IPS-20b (cell line): ENCODE measurements at regions not wholly inside any gene's neighbourhood (a gene's known extent, or its start where the extent isn't known, plus 50 kb on each side); places are given as distances from the start of the nearest gene placed in this dataset.

Source experiments
- H3K27ac ChIP-seq: one replicate; pipeline ENCODE4 v1.5.1; 2013; ENCODE audit warnings: low read length
- H3K27me3 ChIP-seq: 2 replicates; pipeline ENCODE4 v1.6.1; 2013; ENCODE audit warnings: mild to moderate bottlenecking, low read length, inconsistent platforms; ENCODE audit not compliant: insufficient read depth
- H3K36me3 ChIP-seq: 2 replicates; pipeline ENCODE4 v1.6.1; 2013; ENCODE audit warnings: low read depth, mild to moderate bottlenecking, inconsistent platforms, low read length, moderate library complexity; ENCODE audit not compliant: insufficient read depth
- H3K4me1 ChIP-seq: 2 replicates; pipeline ENCODE4 v1.6.1; 2013; ENCODE audit warnings: mild to moderate bottlenecking, control low read depth, inconsistent platforms, low read length, moderate library complexity; ENCODE audit not compliant: insufficient read depth
- H3K4me3 ChIP-seq: 2 replicates; pipeline ENCODE4 v1.5.1; 2013; ENCODE audit warnings: mild to moderate bottlenecking, low read length, inconsistent platforms
- H3K9ac ChIP-seq: 2 replicates; pipeline ENCODE4 v1.6.1; 2013; ENCODE audit warnings: low read depth, mild to moderate bottlenecking, inconsistent platforms, low read length, moderate library complexity
- H3K9me3 ChIP-seq: 2 replicates; pipeline ENCODE4 v1.6.1; 2013; ENCODE audit warnings: mild to moderate bottlenecking, low read depth, low read length, inconsistent platforms; ENCODE audit not compliant: insufficient read depth

DNA sequence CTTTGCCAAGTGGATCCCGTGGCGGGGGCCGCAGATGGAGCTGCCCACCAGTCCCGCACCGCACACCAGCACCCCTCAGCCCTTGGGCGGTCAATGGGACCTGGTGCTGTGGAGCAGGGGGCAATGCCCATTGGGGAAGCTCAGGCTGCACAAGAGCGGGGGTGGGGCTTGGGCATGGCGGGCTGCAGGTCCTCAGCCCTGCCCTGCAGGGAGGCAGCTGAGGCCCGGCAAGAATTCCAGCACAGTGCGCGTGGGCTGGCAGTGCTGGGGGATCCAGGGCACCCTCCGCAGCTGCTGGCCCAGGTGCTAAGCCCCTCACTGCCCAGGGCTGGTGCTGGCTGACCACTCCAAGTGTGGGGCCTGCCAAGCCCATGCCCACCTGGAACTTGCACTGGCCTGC is 136.2 kb upstream of the ANKRD30A start:
- H3K4me3 ChIP-seq, result no peak overlapping the region
- H3K4me1 ChIP-seq, result no peaks in the 10 kb centered on the region
- H3K36me3 ChIP-seq, result no peaks in the 10 kb centered on the region
- peaks cover 6% of the 10 kb centered on the region; the same call in 1 of the 2 replicates for H3K9me3 ChIP-seq
- H3K27ac ChIP-seq, result no peak overlapping the region
- no peaks in the 10 kb centered on the region for H3K27me3 ChIP-seq
- no peak overlapping the region for H3K9ac ChIP-seq

GRCh38 chr10:36946598-36946997 is 178.8 kb upstream of the ANKRD30A start:
- no peak overlapping the region for H3K9ac ChIP-seq
- H3K4me1 ChIP-seq, result no peaks in the 10 kb centered on the region
- H3K27ac ChIP-seq, result no peak overlapping the region
- no peaks in the 10 kb centered on the region for H3K36me3 ChIP-seq
- no peaks in the 10 kb centered on the region for H3K27me3 ChIP-seq
- H3K9me3 ChIP-seq, result no peaks in the 10 kb centered on the region
- H3K4me3 ChIP-seq, result no peak overlapping the region

DNA sequence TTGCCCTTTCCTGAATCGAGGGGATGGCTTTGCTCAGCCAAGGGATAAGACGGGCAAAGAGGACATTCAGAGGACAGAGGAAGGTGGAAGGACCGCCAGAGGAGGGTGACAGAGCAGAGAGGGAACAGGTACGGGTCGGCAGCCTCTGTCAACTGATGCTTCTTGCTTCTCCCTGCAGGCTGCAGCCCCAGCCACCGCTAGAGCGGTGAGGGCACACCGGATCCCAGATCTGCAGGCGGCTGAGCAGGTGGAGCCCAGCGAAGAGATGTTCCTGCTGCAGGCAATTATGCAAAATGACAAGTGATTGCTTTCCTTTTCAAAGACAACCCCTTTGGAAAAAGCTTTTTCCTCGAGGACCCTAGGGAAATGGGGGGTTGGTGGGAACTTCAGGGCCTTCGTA is 181.9 kb upstream of the ANKRD30A start:
- H3K27me3 ChIP-seq, result no peaks in the 10 kb centered on the region
- no peaks in the 10 kb centered on the region for H3K9me3 ChIP-seq
- H3K36me3 ChIP-seq, result no peaks in the 10 kb centered on the region
- H3K4me1 ChIP-seq, result no peaks in the 10 kb centered on the region
- H3K4me3 ChIP-seq, result no peak overlapping the region
- H3K9ac ChIP-seq, result no peak overlapping the region
- no peak overlapping the region for H3K27ac ChIP-seq

DNA sequence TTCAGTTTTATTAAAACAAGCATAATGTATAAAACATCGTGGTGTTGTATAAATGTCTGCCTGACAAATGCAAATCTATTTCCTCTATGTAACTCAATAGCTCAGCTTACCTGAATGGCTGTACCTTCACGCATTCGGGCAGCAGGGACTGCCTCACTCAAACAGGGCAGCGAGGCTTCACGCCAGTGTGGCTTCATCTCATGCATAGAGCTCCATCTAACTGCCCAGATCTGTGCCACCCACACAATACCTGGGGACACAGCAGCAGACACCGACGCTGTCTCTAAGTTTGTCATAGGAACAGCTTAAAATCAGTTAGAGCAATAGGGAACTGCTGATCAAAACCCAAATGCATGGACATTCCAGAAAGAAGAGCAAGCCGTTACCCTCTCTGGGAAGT is 182.8 kb upstream of the ANKRD30A start:
- no peaks in the 10 kb centered on the region for H3K36me3 ChIP-seq
- no peaks in the 10 kb centered on the region for H3K9me3 ChIP-seq
- no peak overlapping the region for H3K27ac ChIP-seq
- H3K4me3 ChIP-seq, result no peak overlapping the region
- no peaks in the 10 kb centered on the region for H3K4me1 ChIP-seq
- no peak overlapping the region for H3K9ac ChIP-seq
- no peaks in the 10 kb centered on the region for H3K27me3 ChIP-seq

GRCh38 chr10:36903040-36903439 is 222.4 kb upstream of the ANKRD30A start:
- Histone ChIP-seq H3K9ac (no peak overlapping the region), H3K4me1 (no peaks in the 10 kb centered on the region), H3K27me3 (no peaks in the 10 kb centered on the region), H3K27ac (no peak overlapping the region), H3K4me3 (no peak overlapping the region), H3K36me3 (no peaks in the 10 kb centered on the region), H3K9me3 (peaks cover 19% of the 10 kb centered on the region)

DNA sequence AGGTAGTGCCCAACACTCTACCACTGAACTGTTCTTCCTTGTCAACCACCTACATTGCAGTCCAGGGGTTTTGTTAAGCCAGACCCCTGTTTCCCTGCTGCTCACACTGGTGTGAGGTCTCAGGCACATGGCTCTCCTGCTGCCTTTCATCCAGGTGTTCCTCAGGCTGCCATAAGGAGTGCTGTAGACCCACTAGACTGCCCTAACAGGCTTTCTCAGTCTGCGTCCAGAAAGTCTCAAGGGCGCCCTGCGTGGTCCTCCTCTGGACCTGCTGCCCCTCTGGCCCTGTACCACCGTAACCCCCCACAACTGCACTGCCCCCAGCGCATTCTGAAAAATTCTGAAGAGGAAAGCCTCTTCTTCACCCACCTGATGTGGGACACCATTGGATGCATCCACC is 225.7 kb upstream of the ANKRD30A start:
- no peaks in the 10 kb centered on the region for H3K27me3 ChIP-seq

GRCh38 chr10:36888925-36889573 is 236.3 kb upstream of the ANKRD30A start:
- no peaks in the 10 kb centered on the region for H3K36me3 ChIP-seq
- no peaks in the 10 kb centered on the region for H3K9me3 ChIP-seq
- no peaks in the 10 kb centered on the region for H3K27me3 ChIP-seq
- H3K27ac ChIP-seq, result no peak overlapping the region
- H3K4me1 ChIP-seq, result no peaks in the 10 kb centered on the region
- no peak overlapping the region for H3K9ac ChIP-seq
- H3K4me3 ChIP-seq, result no peak overlapping the region

More for the DNA sequence above, 225.7 kb upstream of the ANKRD30A start:
- Histone ChIP-seq H3K36me3 (no peaks in the 10 kb centered on the region), H3K4me3 (no peak overlapping the region), H3K4me1 (no peaks in the 10 kb centered on the region), H3K27ac (no peak overlapping the region), H3K9me3 (peaks cover 22% of the 10 kb centered on the region), H3K9ac (no peak overlapping the region)

DNA sequence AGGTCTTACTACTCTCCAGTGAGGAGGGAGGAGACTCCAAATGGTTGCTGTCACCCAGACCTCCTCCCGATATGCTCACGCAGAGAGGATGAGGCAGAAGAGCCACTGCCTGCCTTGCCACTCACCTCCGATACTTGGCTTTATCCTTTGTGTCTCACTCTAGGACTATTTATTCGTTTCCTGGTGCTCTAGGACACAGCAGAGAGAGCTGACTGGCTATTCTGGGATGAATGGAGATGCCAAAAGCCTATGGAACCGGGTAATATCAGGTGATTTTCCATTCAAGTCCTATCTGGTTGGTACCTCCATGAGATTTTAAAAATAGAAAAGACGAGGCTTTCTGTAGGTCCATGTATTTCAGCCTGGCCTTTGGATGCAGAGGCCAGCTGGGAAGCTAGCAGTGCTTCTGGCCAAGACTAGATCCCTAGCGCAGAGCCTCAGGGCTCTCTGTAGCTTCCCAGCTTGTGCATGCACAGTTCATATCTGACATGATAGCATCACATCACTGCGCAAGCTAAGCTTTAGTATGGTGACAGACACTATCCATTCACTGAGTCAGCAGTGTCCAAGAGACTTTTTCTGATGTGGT is 239.0 kb upstream of the ANKRD30A start:
- H3K27me3 ChIP-seq, result no peaks in the 10 kb centered on the region
- no peak overlapping the region for H3K27ac ChIP-seq
- H3K4me3 ChIP-seq, result no peak overlapping the region
- no peaks in the 10 kb centered on the region for H3K4me1 ChIP-seq
- H3K36me3 ChIP-seq, result no peaks in the 10 kb centered on the region
- H3K9me3 ChIP-seq, result no peaks in the 10 kb centered on the region
- H3K9ac ChIP-seq, result no peak overlapping the region

DNA sequence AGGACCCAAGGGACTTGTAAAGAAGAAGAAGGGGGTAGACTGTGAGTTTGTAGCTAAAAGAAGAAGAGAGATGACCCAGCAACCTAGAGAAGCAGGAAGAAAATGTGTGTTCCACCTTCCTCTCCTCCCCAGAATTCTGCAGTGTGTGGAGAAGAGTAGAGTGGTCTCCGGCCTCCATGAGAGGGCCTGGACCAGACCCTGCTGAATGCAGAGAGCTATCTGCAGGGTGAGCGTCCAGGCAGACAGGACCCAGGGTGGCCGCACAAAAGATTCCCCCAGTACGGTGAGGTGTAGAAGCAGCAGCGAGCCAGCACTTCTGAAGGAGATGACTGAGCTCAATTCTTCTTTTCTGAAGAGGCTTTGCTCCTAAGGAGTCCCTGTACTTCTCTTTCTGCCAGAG is 239.7 kb upstream of the ANKRD30A start:
- Histone ChIP-seq H3K9me3 (no peaks in the 10 kb centered on the region), H3K4me3 (no peak overlapping the region), H3K27ac (no peak overlapping the region), H3K36me3 (no peaks in the 10 kb centered on the region), H3K9ac (no peak overlapping the region), H3K27me3 (no peaks in the 10 kb centered on the region), H3K4me1 (no peaks in the 10 kb centered on the region)

DNA sequence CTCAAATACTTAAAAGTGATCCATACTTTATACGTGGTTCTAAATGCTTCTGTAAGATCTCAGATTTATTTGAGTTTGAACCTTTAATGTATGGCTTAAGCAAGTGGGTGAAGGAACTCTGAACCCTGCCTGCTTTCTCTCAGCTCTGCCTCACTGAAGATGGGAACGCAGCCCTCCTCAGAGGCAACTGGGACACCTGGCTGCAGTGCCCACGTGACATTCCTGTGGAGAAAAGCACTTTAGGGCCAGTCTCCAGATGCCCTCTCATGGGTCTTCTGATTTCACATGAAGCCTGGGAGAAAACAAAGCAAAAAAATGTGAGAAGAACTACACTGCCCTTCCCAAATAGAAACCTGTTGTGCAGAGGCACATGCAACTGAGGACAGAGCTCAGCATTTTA is 242.6 kb upstream of the ANKRD30A start:
- no peaks in the 10 kb centered on the region for H3K27me3 ChIP-seq
- no peak overlapping the region for H3K27ac ChIP-seq
- H3K4me3 ChIP-seq, result no peak overlapping the region
- no peaks in the 10 kb centered on the region for H3K4me1 ChIP-seq
- H3K9me3 ChIP-seq, result no peaks in the 10 kb centered on the region
- no peak overlapping the region for H3K9ac ChIP-seq
- no peaks in the 10 kb centered on the region for H3K36me3 ChIP-seq

DNA sequence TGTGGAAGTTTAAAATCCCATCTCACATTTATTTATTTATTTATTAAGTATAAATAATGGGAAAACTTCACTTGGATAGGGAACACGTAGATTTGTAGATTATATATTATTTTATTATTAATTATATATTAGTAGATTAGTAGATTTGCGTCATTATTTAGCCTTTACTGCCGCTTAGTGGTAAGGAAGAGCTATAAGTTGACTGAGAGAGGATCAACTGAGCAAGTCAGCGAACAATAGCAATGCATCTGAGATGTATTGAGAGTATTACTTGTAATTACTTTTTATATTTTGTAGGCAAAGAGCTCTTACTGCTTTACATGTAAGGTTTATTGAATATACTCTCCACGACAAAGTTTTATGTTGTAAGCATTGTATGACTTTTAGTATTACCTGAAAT is 244.5 kb upstream of the ANKRD30A start:
- Histone ChIP-seq H3K4me1 (no peaks in the 10 kb centered on the region), H3K36me3 (no peaks in the 10 kb centered on the region), H3K27me3 (no peaks in the 10 kb centered on the region), H3K27ac (no peak overlapping the region), H3K4me3 (no peak overlapping the region), H3K9me3 (no peaks in the 10 kb centered on the region), H3K9ac (no peak overlapping the region)

- Histone ChIP-seq H3K9ac (no peak overlapping the region), H3K4me1 (no peaks in the 10 kb centered on the region), H3K36me3 (no peaks in the 10 kb centered on the region), H3K27ac (no peak overlapping the region), H3K4me3 (no peak overlapping the region), H3K9me3 (no peaks in the 10 kb centered on the region), H3K27me3 (no peaks in the 10 kb centered on the region)
Measured at GRCh38 chr10:36872702-36873393, 252.6 kb upstream of the ANKRD30A start.
